Ishikawa (cell line): ENCODE measurements at regions not wholly inside any gene's neighbourhood (a gene's known extent, or its start where the extent isn't known, plus 50 kb on each side); places are given as distances from the start of the nearest gene placed in this dataset.

Source experiments
- CEBPB ChIP-seq: IDR thresholded peaks from 2 replicates; pipeline ENCODE4 v1.6.1; 2012
- CREB1 ChIP-seq: IDR thresholded peaks from 2 replicates; pipeline ENCODE4 v1.6.1; 2012; ENCODE audit warnings: low read depth
- EGR1 ChIP-seq: IDR thresholded peaks from 2 replicates; pipeline ENCODE4 v1.6.1; 2012
- EP300 ChIP-seq: IDR thresholded peaks from 2 replicates; pipeline ENCODE4 v1.6.1; 2012; ENCODE audit warnings: borderline replicate concordance
- FOXM1 ChIP-seq: IDR thresholded peaks from 2 replicates; pipeline ENCODE4 v1.6.1; 2012; ENCODE audit warnings: low read depth, borderline replicate concordance
- NFIC ChIP-seq: IDR thresholded peaks from 2 replicates; pipeline ENCODE4 v1.6.1; 2012
- RAD21 ChIP-seq: IDR thresholded peaks from 2 replicates; pipeline ENCODE4 v1.6.1; 2012; ENCODE audit warnings: low read depth
- TAF1 ChIP-seq: IDR thresholded peaks from 2 replicates; pipeline ENCODE4 v1.6.1; 2012; ENCODE audit warnings: low read depth, mild to moderate bottlenecking
- TCF12 ChIP-seq: IDR thresholded peaks from 2 replicates; pipeline ENCODE4 v1.6.1; 2012; ENCODE audit warnings: low read depth
- TEAD4 ChIP-seq: IDR thresholded peaks from 2 replicates; pipeline ENCODE4 v1.6.1; 2012
- YY1 ChIP-seq: IDR thresholded peaks from 2 replicates; pipeline ENCODE4 v1.6.1; 2012; ENCODE audit warnings: low read depth
- ZBTB7A ChIP-seq: IDR thresholded peaks from 2 replicates; pipeline ENCODE4 v1.6.1; 2012; ENCODE audit warnings: low read depth
- TF ChIP-seq, protein P1 (sequence below): IDR thresholded peaks from 2 replicates; pipeline ENCODE4 v1.6.1; 2012
- TF ChIP-seq, protein P2 (sequence below): IDR thresholded peaks from 2 replicates; pipeline ENCODE4 v1.6.1; 2012
- TF ChIP-seq, protein P3 (sequence below): IDR thresholded peaks from 2 replicates; pipeline ENCODE4 v1.6.1; 2012; ENCODE audit warnings: low read depth, mild to moderate bottlenecking

DNA sequence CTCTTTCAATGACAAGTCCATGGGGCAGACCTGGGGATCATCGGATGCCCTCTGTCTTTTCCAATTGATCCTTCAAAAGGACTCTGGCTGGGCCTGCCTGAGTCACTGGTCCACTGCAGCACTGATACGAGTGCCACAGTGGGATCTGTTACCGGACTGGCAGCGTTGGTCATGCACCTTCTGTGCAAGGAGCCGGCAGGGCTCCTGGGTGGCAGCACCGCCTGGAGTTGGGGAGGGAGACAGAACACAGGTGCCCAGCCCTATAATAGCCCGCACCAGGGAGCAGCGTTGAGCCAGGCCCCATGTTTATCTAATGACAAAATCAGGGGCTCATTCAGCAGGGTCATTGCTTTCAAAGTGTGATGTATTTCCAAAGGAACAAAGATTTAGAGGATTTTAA lies 64.2 kb upstream of the NXT1 start:
- TF ChIP-seq CEBPB (no peak), TEAD4 (no peak), RAD21 (no peak), NFIC (no peak), TCF12 (no peak), FOXM1 (no peak), CREB1 (no peak), EP300 (no peak), YY1 (no peak), EGR1 (no peak)
- TF ChIP-seq, protein P1, sequence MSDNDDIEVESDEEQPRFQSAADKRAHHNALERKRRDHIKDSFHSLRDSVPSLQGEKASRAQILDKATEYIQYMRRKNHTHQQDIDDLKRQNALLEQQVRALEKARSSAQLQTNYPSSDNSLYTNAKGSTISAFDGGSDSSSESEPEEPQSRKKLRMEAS: no peak
- TF ChIP-seq, protein P2, sequence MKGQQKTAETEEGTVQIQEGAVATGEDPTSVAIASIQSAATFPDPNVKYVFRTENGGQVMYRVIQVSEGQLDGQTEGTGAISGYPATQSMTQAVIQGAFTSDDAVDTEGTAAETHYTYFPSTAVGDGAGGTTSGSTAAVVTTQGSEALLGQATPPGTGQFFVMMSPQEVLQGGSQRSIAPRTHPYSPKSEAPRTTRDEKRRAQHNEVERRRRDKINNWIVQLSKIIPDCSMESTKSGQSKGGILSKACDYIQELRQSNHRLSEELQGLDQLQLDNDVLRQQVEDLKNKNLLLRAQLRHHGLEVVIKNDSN: no peak

- TF ChIP-seq YY1 (no peak), RAD21 (no peak), ZBTB7A (no peak), EP300 (no peak), NFIC (no peak), CEBPB (no peak), TCF12 (no peak), TEAD4 (no peak), EGR1 (no peak), CREB1 (no peak), TAF1 (no peak), FOXM1 (no peak)
- TF ChIP-seq, protein P1: no peak
- TF ChIP-seq, protein P2: no peak
- TF ChIP-seq, protein P3, sequence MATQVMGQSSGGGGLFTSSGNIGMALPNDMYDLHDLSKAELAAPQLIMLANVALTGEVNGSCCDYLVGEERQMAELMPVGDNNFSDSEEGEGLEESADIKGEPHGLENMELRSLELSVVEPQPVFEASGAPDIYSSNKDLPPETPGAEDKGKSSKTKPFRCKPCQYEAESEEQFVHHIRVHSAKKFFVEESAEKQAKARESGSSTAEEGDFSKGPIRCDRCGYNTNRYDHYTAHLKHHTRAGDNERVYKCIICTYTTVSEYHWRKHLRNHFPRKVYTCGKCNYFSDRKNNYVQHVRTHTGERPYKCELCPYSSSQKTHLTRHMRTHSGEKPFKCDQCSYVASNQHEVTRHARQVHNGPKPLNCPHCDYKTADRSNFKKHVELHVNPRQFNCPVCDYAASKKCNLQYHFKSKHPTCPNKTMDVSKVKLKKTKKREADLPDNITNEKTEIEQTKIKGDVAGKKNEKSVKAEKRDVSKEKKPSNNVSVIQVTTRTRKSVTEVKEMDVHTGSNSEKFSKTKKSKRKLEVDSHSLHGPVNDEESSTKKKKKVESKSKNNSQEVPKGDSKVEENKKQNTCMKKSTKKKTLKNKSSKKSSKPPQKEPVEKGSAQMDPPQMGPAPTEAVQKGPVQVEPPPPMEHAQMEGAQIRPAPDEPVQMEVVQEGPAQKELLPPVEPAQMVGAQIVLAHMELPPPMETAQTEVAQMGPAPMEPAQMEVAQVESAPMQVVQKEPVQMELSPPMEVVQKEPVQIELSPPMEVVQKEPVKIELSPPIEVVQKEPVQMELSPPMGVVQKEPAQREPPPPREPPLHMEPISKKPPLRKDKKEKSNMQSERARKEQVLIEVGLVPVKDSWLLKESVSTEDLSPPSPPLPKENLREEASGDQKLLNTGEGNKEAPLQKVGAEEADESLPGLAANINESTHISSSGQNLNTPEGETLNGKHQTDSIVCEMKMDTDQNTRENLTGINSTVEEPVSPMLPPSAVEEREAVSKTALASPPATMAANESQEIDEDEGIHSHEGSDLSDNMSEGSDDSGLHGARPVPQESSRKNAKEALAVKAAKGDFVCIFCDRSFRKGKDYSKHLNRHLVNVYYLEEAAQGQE: no peak
Measured at GRCh38 chr20:23285536-23285935, 65.1 kb upstream of the NXT1 start.

GRCh38 chr20:23284009-23284408 lies 66.6 kb upstream of the NXT1 start:
- TF ChIP-seq YY1: no peak
- no peak for TF ChIP-seq TEAD4
- no peak for TF ChIP-seq CREB1
- TF ChIP-seq ZBTB7A: no peak
- TF ChIP-seq, protein P3: no peak
- no peak for TF ChIP-seq FOXM1
- TF ChIP-seq CEBPB: no peak
- no peak for TF ChIP-seq NFIC
- TF ChIP-seq TAF1: no peak
- no peak for TF ChIP-seq EGR1

DNA sequence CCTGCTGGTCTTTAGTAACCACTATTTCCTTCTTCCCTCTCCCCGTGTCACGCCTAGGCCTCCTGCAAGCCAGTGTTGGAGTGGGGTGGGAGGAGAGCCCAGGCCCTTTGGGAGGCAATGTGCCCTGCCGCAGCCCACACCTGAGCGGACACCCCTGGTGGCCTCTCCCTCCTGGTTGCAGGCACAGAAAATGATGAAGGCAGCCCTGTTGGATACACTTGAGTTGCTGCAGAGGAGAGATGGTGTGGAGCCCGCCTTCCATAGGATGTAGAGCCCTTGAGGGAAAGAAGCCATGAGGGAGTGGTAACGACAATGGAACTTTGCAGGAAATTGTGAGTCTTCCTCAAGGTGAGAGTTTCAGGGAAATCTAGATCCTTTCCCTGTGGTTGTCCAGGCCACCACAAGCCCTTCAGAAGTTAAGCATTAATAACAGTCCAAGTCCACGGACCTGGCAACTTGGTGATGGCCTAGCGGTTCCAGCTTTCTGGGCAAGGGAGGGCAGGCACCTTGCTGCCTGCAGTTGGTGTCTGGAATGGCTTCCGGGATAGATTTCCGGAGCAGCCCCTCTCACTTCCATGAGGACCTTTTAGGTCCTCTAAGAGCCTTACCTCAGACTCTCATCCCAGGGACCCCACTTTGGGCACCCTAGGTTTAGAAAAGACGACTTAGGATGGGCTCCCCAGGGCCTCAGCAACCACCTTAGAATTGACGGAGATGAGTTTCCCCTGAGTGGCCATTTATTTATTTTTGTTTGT lies 67.3 kb upstream of the NXT1 start:
- TF ChIP-seq, protein P3: no peak
- TF ChIP-seq TEAD4: no peak

- no peak for TF ChIP-seq TEAD4
- no peak for TF ChIP-seq RAD21
- TF ChIP-seq TCF12: no peak
- TF ChIP-seq TAF1: no peak
- TF ChIP-seq CREB1: no peak
- TF ChIP-seq EGR1: no peak
- TF ChIP-seq, protein P3: no peak
- TF ChIP-seq NFIC: no peak
- TF ChIP-seq FOXM1: no peak
- TF ChIP-seq YY1: no peak
- TF ChIP-seq CEBPB: no peak
- no peak for TF ChIP-seq ZBTB7A
- TF ChIP-seq EP300: no peak
Measured at GRCh38 chr20:23282546-23282945, 68.0 kb upstream of the NXT1 start.
